Brain microvascular endothelial cell (primary cell): ENCODE measurements at regions not wholly inside any gene's neighbourhood (a gene's known extent, or its start where the extent isn't known, plus 50 kb on each side); places are given as distances from the start of the nearest gene placed in this dataset.

Experiments
- DNase-seq: peaks from one replicate; pipeline ENCODE4 v3.0.0-alpha.2; 2020
- H3K27ac ChIP-seq: fragments of 250-450 bp; sonication (Bioruptor Pico); 2 replicates; pipeline ENCODE4 v1.5.1; 2020; ENCODE audit warnings: mild to moderate bottlenecking, moderate library complexity
- H3K27me3 ChIP-seq: fragments of 250-450 bp; sonication (Bioruptor Pico); replicated peaks from 2 replicates; pipeline ENCODE4 v1.5.1; 2020; ENCODE audit warnings: mild to moderate bottlenecking
- H3K36me3 ChIP-seq: fragments of 250-450 bp; sonication (Bioruptor Pico); replicated peaks from 2 replicates; pipeline ENCODE4 v1.5.1; 2020; ENCODE audit warnings: mild to moderate bottlenecking
- H3K4me3 ChIP-seq: 2 replicates; pipeline ENCODE4 v1.5.1; 2011; ENCODE audit warnings: low read depth, mild to moderate bottlenecking, control low read depth, low read length, moderate library complexity
- CTCF ChIP-seq: IDR thresholded peaks from 2 replicates; pipeline ENCODE4 v1.5.1; 2011; ENCODE audit warnings: low read depth, mild to moderate bottlenecking, moderate library complexity, low read length, control low read depth, inconsistent platforms; ENCODE audit errors: missing control alignments
- in situ Hi-C: cut with HindIII; loops from 2 replicates; pipeline ENCODE4 v1.10.0; 2017; ENCODE audit warnings: low sequenced_read_pairs, low pct_ligation_motif_present

GRCh38 chr2:11984316-11985158 is 238.1 kb downstream of the LPIN1 start:
- no peak for TF ChIP-seq CTCF
- in situ Hi-C loops = no loop called here
- DNase-seq = no peak
- H3K4me3 ChIP-seq = no peak overlapping the region
- no peaks in the 10 kb centered on the region for H3K27me3 ChIP-seq
- H3K27ac ChIP-seq = no peak overlapping the region
- no peaks in the 10 kb centered on the region for H3K36me3 ChIP-seq

- Histone ChIP-seq H3K4me3 (no peak overlapping the region), H3K27me3 (no peaks in the 10 kb centered on the region), H3K27ac (no peak overlapping the region), H3K36me3 (no peaks in the 10 kb centered on the region)
- TF ChIP-seq CTCF = no peak
- in situ Hi-C loops = no loop called here
- no peak for DNase-seq
Measured at GRCh38 chr2:11985817-11986566, 239.6 kb downstream of the LPIN1 start.

- in situ Hi-C loops = no loop called here
- Histone ChIP-seq H3K36me3 (no peaks in the 10 kb centered on the region), H3K27ac (no peak overlapping the region), H3K4me3 (no peak overlapping the region), H3K27me3 (no peaks in the 10 kb centered on the region)
- no peak for DNase-seq
- no peak for TF ChIP-seq CTCF
Measured at GRCh38 chr2:11987151-11987550, 240.7 kb downstream of the LPIN1 start.

- no peak for TF ChIP-seq CTCF
- no peaks in the 10 kb centered on the region for H3K27me3 ChIP-seq
- no peaks in the 10 kb centered on the region for H3K36me3 ChIP-seq
- no peak overlapping the region for H3K4me3 ChIP-seq
- H3K27ac ChIP-seq = no peak overlapping the region
- no peak for DNase-seq
- in situ Hi-C loops = no loop called here
Measured at GRCh38 chr2:11988691-11989353, 242.4 kb downstream of the LPIN1 start.

- in situ Hi-C loops = no loop called here
- TF ChIP-seq CTCF = no peak
Measured at GRCh38 chr2:11989354-11989703, 242.9 kb downstream of the LPIN1 start.

More at GRCh38 chr2:11989354-11989703, 242.9 kb downstream of the LPIN1 start:
- Histone ChIP-seq H3K36me3 (no peaks in the 10 kb centered on the region), H3K27me3 (no peaks in the 10 kb centered on the region), H3K4me3 (no peak overlapping the region), H3K27ac (no peak overlapping the region)
- DNase-seq = no peak
